OCI-LY1 (cell line): ENCODE measurements at regions not wholly inside any gene's neighbourhood (a gene's known extent, or its start where the extent isn't known, plus 50 kb on each side); places are given as distances from the start of the nearest gene placed in this dataset.

Source experiments
- H2AFZ ChIP-seq: fragments of 200-600 bp; sonication (generic), shearing (Covaris generic); 2 replicates; pipeline ENCODE4 v1.6.0; 2014; ENCODE audit warnings: antibody characterized with exemption, mild to moderate bottlenecking, low read length
- H3F3A ChIP-seq: fragments of 200-600 bp; sonication (generic), shearing (Covaris generic); 2 replicates; pipeline ENCODE4 v1.6.0; 2014; ENCODE audit warnings: mild to moderate bottlenecking, antibody characterized with exemption, low read length, moderate library complexity; ENCODE audit not compliant: insufficient read depth
- H3K27ac ChIP-seq: fragments of 200-600 bp; sonication (generic); 2 replicates; pipeline ENCODE4 v1.5.1; 2014; ENCODE audit warnings: low read length, mixed run types, mild to moderate bottlenecking, low read depth; ENCODE audit not compliant: poor library complexity, severe bottlenecking
- H3K27me3 ChIP-seq: fragments of 200-600 bp; sonication (generic); 2 replicates; pipeline ENCODE4 v1.6.0; 2014; ENCODE audit warnings: antibody characterized with exemption, mild to moderate bottlenecking, low read length, moderate library complexity; ENCODE audit not compliant: insufficient read depth
- H3K36me3 ChIP-seq: fragments of 200-600 bp; sonication (generic); 2 replicates; pipeline ENCODE4 v1.6.1; 2014; ENCODE audit warnings: mild to moderate bottlenecking, antibody characterized with exemption, low read length, moderate library complexity, mixed read lengths; ENCODE audit not compliant: insufficient read depth
- H3K4me1 ChIP-seq: fragments of 200-600 bp; sonication (generic); 2 replicates; pipeline ENCODE4 v1.5.1; 2014; ENCODE audit warnings: mild to moderate bottlenecking, low read length, moderate library complexity; ENCODE audit not compliant: insufficient read depth, severe bottlenecking
- H3K4me2 ChIP-seq: fragments of 200-600 bp; sonication (generic), shearing (Covaris generic); 2 replicates; pipeline ENCODE4 v1.6.1; 2014; ENCODE audit warnings: low read length
- H3K4me3 ChIP-seq: fragments of 200-600 bp; sonication (generic); 2 replicates; pipeline ENCODE4 v1.5.1; 2014; ENCODE audit warnings: low read length, low read depth, mild to moderate bottlenecking, mixed read lengths; ENCODE audit not compliant: poor library complexity, severe bottlenecking
- H3K79me2 ChIP-seq: fragments of 200-600 bp; shearing (Covaris generic); 2 replicates; pipeline ENCODE4 v1.6.1; 2016; ENCODE audit warnings: mixed run types, low read length, mixed read lengths; ENCODE audit not compliant: insufficient read depth
- H3K9ac ChIP-seq: fragments of 200-600 bp; sonication (generic), shearing (Covaris generic); 2 replicates; pipeline ENCODE4 v1.6.1; 2014; ENCODE audit warnings: mild to moderate bottlenecking, low read length, mixed read lengths
- H3K9me2 ChIP-seq: fragments of 200-600 bp; sonication (generic), shearing (Covaris generic); 2 replicates; pipeline ENCODE4 v1.6.1; 2014; ENCODE audit warnings: low read depth, mild to moderate bottlenecking, low read length, mixed read lengths
- H3K9me3 ChIP-seq: fragments of 200-600 bp; shearing (Covaris generic); 2 replicates; pipeline ENCODE4 v1.6.1; 2014; ENCODE audit warnings: low read length, mixed read lengths
- H4K20me1 ChIP-seq: fragments of 200-600 bp; sonication (generic), shearing (Covaris generic); 2 replicates; pipeline ENCODE4 v1.6.0; 2016; ENCODE audit warnings: mild to moderate bottlenecking, low read length; ENCODE audit not compliant: insufficient read depth
- EZH2 ChIP-seq: fragments of 200-600 bp; sonication (generic), shearing (Covaris generic); IDR thresholded peaks from 2 replicates; pipeline ENCODE4 v1.8.0; 2017; ENCODE audit warnings: borderline replicate concordance, mixed run types, mild to moderate bottlenecking, antibody characterized with exemption, low read length, moderate library complexity, mixed read lengths
- TF ChIP-seq, protein P1 (sequence below): fragments of 200-600 bp; sonication (generic), shearing (Covaris generic); IDR thresholded peaks from 2 replicates; pipeline ENCODE4 v1.5.1; 2017; ENCODE audit warnings: mild to moderate bottlenecking, antibody characterized with exemption, low read length, moderate library complexity, mixed read lengths

- Histone ChIP-seq H3K36me3 (no peaks in the 10 kb centered on the region), H3F3A (no peaks in the 10 kb centered on the region; the same call in 1 of the 2 replicates), H3K4me2 (peak overlapping the region; percentile 73), H3K27ac (peak overlapping the region; percentile 62), H4K20me1 (no peaks in the 10 kb centered on the region), H2AFZ (no peak overlapping the region), H3K79me2 (peaks cover 31% of the 10 kb centered on the region), H3K4me1 (peaks cover 15% of the 10 kb centered on the region), H3K9me3 (no peaks in the 10 kb centered on the region), H3K9ac (peak overlapping the region; percentile 75), H3K27me3 (no peaks in the 10 kb centered on the region), H3K9me2 (no peaks in the 10 kb centered on the region), H3K4me3 (peak overlapping the region; percentile 74)
- TF ChIP-seq, protein P1, sequence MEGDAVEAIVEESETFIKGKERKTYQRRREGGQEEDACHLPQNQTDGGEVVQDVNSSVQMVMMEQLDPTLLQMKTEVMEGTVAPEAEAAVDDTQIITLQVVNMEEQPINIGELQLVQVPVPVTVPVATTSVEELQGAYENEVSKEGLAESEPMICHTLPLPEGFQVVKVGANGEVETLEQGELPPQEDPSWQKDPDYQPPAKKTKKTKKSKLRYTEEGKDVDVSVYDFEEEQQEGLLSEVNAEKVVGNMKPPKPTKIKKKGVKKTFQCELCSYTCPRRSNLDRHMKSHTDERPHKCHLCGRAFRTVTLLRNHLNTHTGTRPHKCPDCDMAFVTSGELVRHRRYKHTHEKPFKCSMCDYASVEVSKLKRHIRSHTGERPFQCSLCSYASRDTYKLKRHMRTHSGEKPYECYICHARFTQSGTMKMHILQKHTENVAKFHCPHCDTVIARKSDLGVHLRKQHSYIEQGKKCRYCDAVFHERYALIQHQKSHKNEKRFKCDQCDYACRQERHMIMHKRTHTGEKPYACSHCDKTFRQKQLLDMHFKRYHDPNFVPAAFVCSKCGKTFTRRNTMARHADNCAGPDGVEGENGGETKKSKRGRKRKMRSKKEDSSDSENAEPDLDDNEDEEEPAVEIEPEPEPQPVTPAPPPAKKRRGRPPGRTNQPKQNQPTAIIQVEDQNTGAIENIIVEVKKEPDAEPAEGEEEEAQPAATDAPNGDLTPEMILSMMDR: no peak
- no peak for TF ChIP-seq EZH2
Observed at GRCh38 chr10:91163869-91164474, 56.5 kb upstream of the PCGF5 start.

- Histone ChIP-seq H3K4me2 (peak overlapping the region; percentile 73), H3K4me3 (peak overlapping the region; percentile 74), H3K9ac (peak overlapping the region; percentile 75), H3K27ac (peak overlapping the region; percentile 62), H3K4me1 (peaks cover 15% of the 10 kb centered on the region), H3K9me3 (no peaks in the 10 kb centered on the region), H2AFZ (no peak overlapping the region), H3K79me2 (peaks cover 36% of the 10 kb centered on the region), H4K20me1 (no peaks in the 10 kb centered on the region), H3K36me3 (no peaks in the 10 kb centered on the region), H3K27me3 (no peaks in the 10 kb centered on the region), H3K9me2 (no peaks in the 10 kb centered on the region), H3F3A (no peaks in the 10 kb centered on the region; the same call in 1 of the 2 replicates)
- TF ChIP-seq EZH2: no peak
- TF ChIP-seq, protein P1: no peak
Observed at GRCh38 chr10:91164520-91165065, 55.9 kb upstream of the PCGF5 start.

DNA sequence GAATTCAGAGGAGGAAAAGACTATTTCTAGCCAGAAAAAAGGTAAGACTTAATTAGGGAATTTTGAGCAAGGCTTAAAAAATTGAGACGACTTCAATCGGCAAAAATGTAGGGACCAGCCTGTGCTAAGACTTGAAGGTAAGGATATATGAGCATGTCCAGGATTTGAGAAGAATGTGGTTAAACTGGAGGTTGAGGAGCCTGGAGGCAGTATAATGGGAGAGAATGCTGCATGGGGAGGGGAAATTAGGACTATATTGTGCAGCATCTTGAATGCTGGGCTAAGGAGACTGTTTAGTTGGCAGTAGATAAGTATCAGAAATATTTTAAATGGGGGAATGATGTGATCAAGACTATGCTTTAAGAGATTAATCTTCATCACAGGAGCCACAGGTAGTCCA, 53.1 kb upstream of the PCGF5 start:
- Histone ChIP-seq H2AFZ (no peak overlapping the region), H3K27me3 (no peaks in the 10 kb centered on the region), H3K4me1 (peaks cover 15% of the 10 kb centered on the region), H4K20me1 (no peaks in the 10 kb centered on the region), H3K36me3 (no peaks in the 10 kb centered on the region), H3K79me2 (peaks cover 40% of the 10 kb centered on the region), H3K9me2 (no peaks in the 10 kb centered on the region), H3K4me2 (no peak overlapping the region), H3K27ac (no peak overlapping the region), H3F3A (no peaks in the 10 kb centered on the region; the same call in 1 of the 2 replicates), H3K4me3 (no peak overlapping the region), H3K9ac (no peak overlapping the region), H3K9me3 (no peaks in the 10 kb centered on the region)
- TF ChIP-seq EZH2: no peak
- TF ChIP-seq, protein P1: no peak
